ENCODE measurements at regions not wholly inside any gene's neighbourhood (a gene's known extent, or its start where the extent isn't known, plus 50 kb on each side); places are given as distances from the start of the nearest gene placed in this dataset.

- TF ChIP-seq CTCF (IDR thresholded peaks at IDR 0.05; ENCODE audit: insufficient read depth, low read depth, low read length) = no peak
- Histone ChIP-seq H3K36me3 (ENCODE audit: control insufficient read depth, insufficient read depth, low read length) (no peaks in the 10 kb centered on the region), H3K27me3 (ENCODE audit: control insufficient read depth, insufficient read depth, low read length) (no peaks in the 10 kb centered on the region), H3K4me3 (ENCODE audit: low read depth, low read length) (no peak overlapping the region)
- POLR2A ChIA-PET = no interaction called here
- CTCF ChIA-PET = no interaction called here
- DNase-seq (ENCODE audit: low read depth) = no peak
Measured at GRCh38 chr22:48228468-48228867, 1466.0 kb downstream of the TBC1D22A start.

GRCh38 chr22:48227341-48228018, 1465.0 kb downstream of the TBC1D22A start:
- CTCF ChIA-PET = no interaction called here
- no peaks in the 10 kb centered on the region for H3K27me3 ChIP-seq (ENCODE audit: control insufficient read depth, insufficient read depth, low read length)
- POLR2A ChIA-PET = no interaction called here
- DNase-seq (ENCODE audit: low read depth) = no peak
- H3K36me3 ChIP-seq (ENCODE audit: control insufficient read depth, insufficient read depth, low read length) = no peaks in the 10 kb centered on the region
- TF ChIP-seq CTCF (IDR thresholded peaks at IDR 0.05; ENCODE audit: insufficient read depth, low read depth, low read length) = no peak
- H3K4me3 ChIP-seq (ENCODE audit: low read depth, low read length) = no peak overlapping the region

GRCh38 chr22:48226026-48227013, 1463.9 kb downstream of the TBC1D22A start:
- POLR2A ChIA-PET = no interaction called here
- CTCF ChIA-PET = no interaction called here
- no peaks in the 10 kb centered on the region for H3K27me3 ChIP-seq (ENCODE audit: control insufficient read depth, insufficient read depth, low read length)
- no peak for TF ChIP-seq CTCF (IDR thresholded peaks at IDR 0.05; ENCODE audit: insufficient read depth, low read depth, low read length)
- H3K4me3 ChIP-seq (ENCODE audit: low read depth, low read length) = no peak overlapping the region
- H3K36me3 ChIP-seq (ENCODE audit: control insufficient read depth, insufficient read depth, low read length) = no peaks in the 10 kb centered on the region
- DNase-seq (ENCODE audit: low read depth) = no peak

- ChIA-PET POLR2A (no interaction called here), CTCF (no interaction called here)
- TF ChIP-seq CTCF (IDR thresholded peaks at IDR 0.05; ENCODE audit: insufficient read depth, low read depth, low read length) = no peak
- no peaks in the 10 kb centered on the region for H3K36me3 ChIP-seq (ENCODE audit: control insufficient read depth, insufficient read depth, low read length)
- no peaks in the 10 kb centered on the region for H3K27me3 ChIP-seq (ENCODE audit: control insufficient read depth, insufficient read depth, low read length)
- no peak overlapping the region for H3K4me3 ChIP-seq (ENCODE audit: low read depth, low read length)
- DNase-seq (ENCODE audit: low read depth) = no peak
Measured at GRCh38 chr22:48224332-48224731, 1461.9 kb downstream of the TBC1D22A start.

- no peak for TF ChIP-seq CTCF (IDR thresholded peaks at IDR 0.05; ENCODE audit: insufficient read depth, low read depth, low read length)
- ChIA-PET POLR2A (no interaction called here), CTCF (no interaction called here)
- DNase-seq (ENCODE audit: low read depth) = no peak
- no peaks in the 10 kb centered on the region for H3K36me3 ChIP-seq (ENCODE audit: control insufficient read depth, insufficient read depth, low read length)
- no peak overlapping the region for H3K4me3 ChIP-seq (ENCODE audit: low read depth, low read length)
- H3K27me3 ChIP-seq (ENCODE audit: control insufficient read depth, insufficient read depth, low read length) = no peaks in the 10 kb centered on the region
Measured at GRCh38 chr22:48223488-48224190, 1461.2 kb downstream of the TBC1D22A start.

All from BJ (cell line).